NCI-H446 treated with DMSO at 0.1 percent for 48 hours (cell line): ENCODE measurements at regions not wholly inside any gene's neighbourhood (a gene's known extent, or its start where the extent isn't known, plus 50 kb on each side); places are given as distances from the start of the nearest gene placed in this dataset.
A peak's percentile ranks its signal among the peaks of the same experiment; 100 is the strongest.

Source experiments
- DNase-seq: peaks from one replicate; lab custom pipeline; 2025; lab: John Stamatoyannopoulos, UW

DNA sequence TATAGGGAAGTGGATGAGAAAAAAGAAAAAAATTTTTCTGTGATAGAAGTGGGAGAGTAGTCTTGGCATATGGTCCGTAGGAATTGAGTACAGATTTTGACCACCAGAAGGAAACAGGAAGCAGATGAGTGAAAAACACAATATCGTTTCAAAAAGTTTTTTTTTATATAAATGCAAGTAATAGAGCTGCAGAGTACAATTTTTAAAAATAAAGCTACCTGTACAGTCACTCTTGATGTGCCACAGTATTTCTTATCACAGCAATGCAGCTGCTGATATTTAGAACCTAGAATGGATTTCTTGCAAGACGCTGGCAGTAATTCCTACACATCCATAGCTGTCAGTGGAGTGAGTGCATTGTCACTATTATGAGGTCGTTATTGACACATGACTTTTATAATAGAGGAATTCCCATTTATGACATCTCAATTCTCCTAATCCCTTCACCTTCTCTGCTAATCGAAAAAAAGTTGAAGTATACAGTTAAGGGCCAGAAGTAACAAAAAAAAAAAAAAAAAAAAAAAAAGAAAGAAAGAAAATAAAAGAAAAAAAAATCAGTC lies 477.7 kb downstream of the TAF11L14 start:
- no peak for DNase-seq

DNA sequence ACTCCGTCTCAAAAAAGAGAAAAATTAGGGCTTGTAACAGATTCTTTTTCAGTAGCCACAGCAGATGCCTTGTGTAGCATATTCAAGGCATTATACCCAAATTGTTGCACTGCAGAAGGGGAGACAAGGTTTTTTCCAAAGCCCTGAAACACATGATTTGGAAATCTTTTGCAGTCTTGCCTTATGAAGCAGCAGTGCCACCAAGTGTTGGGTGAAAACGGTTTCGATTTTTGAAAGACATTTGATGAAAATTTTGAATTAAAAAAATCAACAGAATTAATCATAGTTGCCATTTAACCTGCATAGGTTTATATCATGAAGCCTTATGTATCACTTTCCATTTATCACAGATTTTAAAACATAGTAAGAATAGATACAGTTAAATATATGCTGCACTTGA lies 479.5 kb downstream of the TAF11L14 start:
- peak; percentile 45 for DNase-seq

DNA sequence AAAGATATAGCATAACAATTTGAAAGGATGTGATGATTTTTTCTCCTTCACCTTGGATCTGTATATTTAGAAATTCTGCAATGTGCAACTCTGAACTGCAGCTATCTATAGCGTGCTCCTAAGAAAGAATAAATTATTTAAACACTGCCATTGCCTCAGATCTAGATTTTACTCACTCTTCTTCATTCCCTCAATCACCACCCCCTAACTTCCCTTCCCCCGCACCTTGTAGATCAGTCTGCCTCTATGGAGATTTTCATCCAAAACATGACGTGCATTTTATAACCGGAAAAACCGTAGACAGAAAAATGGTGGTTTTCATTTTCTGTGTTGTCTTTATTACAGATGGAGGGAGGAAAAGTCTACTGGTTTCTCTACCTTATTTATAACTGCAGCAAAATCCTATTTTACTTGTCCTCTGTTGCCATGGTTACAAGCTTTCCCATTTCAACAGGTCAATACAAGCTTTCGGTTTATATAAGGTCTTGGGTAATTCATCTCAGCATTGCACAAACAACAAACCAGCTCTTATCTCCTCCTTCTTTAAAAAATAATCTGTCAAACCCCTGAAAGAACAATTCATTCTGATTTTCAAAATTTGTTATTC lies 480.0 kb downstream of the TAF11L14 start:
- no peak for DNase-seq

- no peak for DNase-seq
Measured at GRCh38 chr5:18117968-18118367, 483.7 kb downstream of the TAF11L14 start.

- no peak for DNase-seq
Measured at GRCh38 chr5:18119156-18119785, 485.0 kb downstream of the TAF11L14 start.

- no peak for DNase-seq
Measured at GRCh38 chr5:18141222-18141621, 507.0 kb downstream of the TAF11L14 start.

- no peak for DNase-seq
Measured at GRCh38 chr5:18142831-18143230, 508.6 kb downstream of the TAF11L14 start.

DNA sequence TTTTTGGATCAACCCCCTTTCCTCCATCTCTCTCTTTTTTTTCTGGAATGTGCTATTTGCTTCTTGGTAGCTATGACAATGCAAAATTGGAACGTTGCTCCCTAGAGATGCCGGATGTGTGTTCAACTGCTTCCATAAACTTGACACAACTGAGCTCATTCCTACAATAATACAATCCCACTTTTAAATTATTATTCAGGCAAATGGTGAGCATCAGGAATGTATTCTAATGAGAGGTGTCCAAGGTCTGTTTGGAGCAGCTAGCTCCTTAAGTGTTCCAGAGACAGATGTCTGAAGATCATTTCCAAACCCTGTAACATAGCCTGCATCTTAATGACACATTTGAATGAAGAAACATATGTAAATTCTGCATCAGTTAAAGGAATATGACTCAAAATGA lies 518.4 kb downstream of the TAF11L14 start:
- no peak for DNase-seq

DNA sequence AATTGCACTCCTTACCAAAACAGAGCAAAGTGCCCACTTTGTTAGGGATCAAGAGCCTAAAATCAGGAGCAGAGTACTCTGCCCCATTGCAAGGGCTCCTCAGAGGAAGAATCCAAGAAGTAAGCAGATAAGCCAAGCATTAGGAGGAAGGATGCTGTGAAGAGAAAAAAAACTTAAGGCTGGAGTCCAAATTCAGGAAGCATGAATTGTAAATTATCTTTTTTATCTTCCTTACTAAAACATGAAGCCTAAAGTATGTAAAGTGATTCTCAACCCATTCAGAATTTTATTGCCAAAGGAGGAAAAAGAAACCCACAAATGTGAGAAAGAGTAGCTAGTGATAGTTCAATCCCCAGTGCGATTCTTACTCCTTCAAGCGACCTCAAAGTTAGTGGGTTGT lies 523.9 kb downstream of the TAF11L14 start:
- no peak for DNase-seq

GRCh38 chr5:18159331-18159730 lies 525.1 kb downstream of the TAF11L14 start:
- no peak for DNase-seq

DNA sequence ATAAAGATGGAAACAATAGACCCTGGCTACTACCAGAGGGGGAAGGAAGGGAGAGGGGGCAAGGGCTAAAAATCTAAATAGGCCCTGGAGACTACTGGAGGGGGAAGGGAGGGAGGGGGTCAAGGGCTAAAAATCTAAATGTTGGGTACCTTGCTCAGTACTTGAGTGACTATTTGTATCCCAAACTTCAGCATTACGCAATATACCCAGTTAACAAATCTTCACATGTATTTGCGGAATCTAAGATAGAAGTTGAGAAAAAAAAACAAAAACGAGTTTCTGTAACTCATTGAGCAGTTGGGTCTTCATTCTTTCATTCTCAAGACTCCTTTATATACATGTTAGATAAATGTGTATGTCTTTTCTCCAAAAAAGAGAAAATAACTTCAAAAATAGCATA lies 537.4 kb downstream of the TAF11L14 start:
- DNase-seq: no peak

- DNase-seq: no peak
Measured at GRCh38 chr5:18179579-18179978, 545.3 kb downstream of the TAF11L14 start.

GRCh38 chr5:18181575-18181974 lies 547.3 kb downstream of the TAF11L14 start:
- DNase-seq: no peak

GRCh38 chr5:18195910-18196309 lies 561.6 kb downstream of the TAF11L14 start:
- no peak for DNase-seq

DNA sequence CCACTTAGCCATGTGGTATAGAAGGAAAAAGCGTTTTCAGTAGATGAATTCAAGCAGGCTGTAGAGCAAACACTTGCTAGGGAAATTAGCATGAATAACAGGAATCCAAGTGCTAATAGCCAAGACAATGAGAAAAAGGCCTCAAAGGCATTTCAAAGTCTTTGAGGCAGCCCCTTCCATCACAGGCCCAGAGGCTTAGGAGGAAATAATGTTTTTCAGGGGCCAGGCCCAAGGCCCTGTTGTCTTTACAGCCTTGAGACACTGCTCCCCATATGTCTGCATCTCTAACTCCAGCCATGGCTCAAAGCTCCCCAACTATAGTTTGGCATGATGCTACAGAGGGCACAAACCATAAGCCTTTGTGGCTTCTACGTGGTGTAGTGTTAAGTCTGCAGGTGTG lies 563.5 kb downstream of the TAF11L14 start:
- no peak for DNase-seq

- no peak for DNase-seq
Measured at GRCh38 chr5:18202164-18202563, 567.9 kb downstream of the TAF11L14 start.

GRCh38 chr5:18203296-18203695 lies 569.0 kb downstream of the TAF11L14 start:
- no peak for DNase-seq

- DNase-seq: no peak
Measured at GRCh38 chr5:18213666-18214065, 579.4 kb downstream of the TAF11L14 start.

DNA sequence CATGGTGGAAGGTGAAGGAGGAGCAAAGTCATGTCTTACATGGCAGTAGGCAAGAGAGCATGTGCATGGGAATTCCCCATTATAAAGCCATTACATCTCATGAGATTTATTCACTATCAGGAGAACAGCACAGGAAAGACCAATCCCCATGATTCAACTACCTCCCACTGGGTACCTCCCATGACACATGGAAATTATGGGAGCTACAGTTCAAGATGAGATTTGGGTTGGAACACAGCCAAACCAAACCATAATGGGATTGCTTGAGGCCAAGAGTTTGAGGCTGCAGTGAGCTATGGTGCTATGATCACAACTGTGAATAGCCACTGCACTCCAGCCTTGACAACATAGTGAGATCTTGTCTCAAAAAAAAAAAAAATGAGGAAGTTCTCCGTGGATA lies 581.8 kb downstream of the TAF11L14 start:
- DNase-seq: no peak

DNA sequence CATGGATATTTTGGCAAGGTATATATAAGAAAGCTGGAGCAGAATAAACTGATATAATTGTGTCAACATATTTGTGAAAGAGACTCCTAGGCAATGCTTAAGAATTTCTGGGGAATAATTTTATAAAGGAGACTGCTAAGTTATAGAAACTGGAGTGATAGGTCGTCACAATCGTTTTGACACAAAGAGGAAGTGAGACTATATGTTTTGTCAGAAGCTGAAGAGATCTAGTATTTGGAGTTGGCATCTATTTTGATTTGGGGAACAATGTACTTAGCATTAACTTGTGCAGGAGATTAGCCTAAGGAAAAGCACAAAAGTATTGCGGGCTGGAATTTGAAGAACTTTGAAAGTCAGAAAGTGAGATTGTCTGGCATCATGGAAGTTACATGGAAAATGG lies 582.5 kb downstream of the TAF11L14 start:
- DNase-seq: no peak

DNA sequence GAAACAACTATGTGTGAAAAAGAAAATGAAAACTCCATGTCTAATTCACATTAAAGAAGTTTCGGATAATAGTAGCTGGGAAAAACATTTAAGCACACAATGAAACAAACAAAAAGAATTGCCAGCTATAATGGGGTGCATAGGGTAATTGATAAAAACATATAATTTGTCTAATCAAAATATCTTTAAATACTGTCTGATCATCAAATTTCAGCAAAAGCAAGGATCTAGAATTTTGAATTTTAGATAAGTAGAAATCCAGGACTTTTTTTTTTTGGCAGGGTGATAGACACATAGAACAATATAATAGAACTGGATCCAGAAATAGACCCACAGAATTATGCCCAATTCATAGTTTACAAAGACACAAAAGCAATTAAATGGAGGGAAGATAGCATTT lies 585.0 kb downstream of the TAF11L14 start:
- DNase-seq: no peak

- no peak for DNase-seq
Measured at GRCh38 chr5:18220631-18221030, 586.4 kb downstream of the TAF11L14 start.

DNA sequence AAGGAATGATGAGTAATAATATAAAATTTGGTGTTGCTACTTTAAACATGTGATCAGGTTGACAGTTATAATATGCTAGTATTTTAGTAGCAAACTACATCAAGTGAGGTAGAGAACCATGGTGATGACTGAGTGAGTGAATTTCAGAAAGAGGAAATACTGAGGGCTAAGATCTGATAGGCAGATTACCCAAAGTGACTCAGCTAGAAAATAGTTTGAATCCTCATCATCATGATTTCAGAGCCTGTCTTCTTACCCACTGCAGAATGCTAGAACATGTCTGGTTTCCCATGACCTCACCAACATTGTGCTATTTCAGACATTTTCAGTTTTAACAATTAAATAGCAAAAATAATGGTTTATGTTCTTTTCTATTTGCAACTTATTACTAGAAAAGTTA lies 602.1 kb downstream of the TAF11L14 start:
- DNase-seq: no peak

DNA sequence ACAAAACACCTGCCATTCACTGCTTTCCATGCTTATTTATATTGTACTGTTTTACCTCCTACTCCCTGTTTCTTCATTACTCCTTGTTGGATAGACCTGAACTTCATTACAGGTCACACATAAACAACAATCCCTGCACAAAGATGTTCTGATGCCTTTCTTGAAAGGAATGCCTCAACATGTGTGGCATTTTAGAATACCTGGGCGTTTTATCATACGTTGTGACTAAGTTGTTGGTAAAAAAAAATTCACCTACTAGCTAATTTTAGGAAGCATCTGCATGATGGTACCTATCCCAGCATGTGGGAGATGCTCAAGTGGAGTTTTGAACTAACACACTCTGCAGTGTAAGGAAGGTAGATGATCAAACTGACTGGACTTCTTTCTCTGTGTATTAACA lies 604.1 kb downstream of the TAF11L14 start:
- DNase-seq: no peak
